ENCODE measurements at regions not wholly inside any gene's neighbourhood (a gene's known extent, or its start where the extent isn't known, plus 50 kb on each side); places are given as distances from the start of the nearest gene placed in this dataset.

GRCh38 chr10:43734716-43735115 lies 86.0 kb upstream of the ZNF32 start:
- Histone ChIP-seq H3K4me1 (ENCODE audit: insufficient read depth, low read length) (no peaks in the 10 kb centered on the region), H3K9me3 (ENCODE audit: control insufficient read depth, insufficient read depth, low read length) (no peaks in the 10 kb centered on the region), H3K9ac (ENCODE audit: low read depth, low read length) (no peak overlapping the region), H3K36me3 (ENCODE audit: insufficient read depth, low read length) (no peaks in the 10 kb centered on the region)

- H3K36me3 ChIP-seq (ENCODE audit: insufficient read depth, low read length), result no peaks in the 10 kb centered on the region
- no peaks in the 10 kb centered on the region for H3K4me1 ChIP-seq (ENCODE audit: insufficient read depth, low read length)
- no peaks in the 10 kb centered on the region; the same call in 1 of the 2 replicates for H3K9me3 ChIP-seq (ENCODE audit: control insufficient read depth, insufficient read depth, low read length)
- no peak overlapping the region for H3K9ac ChIP-seq (ENCODE audit: low read depth, low read length)
These were observed 82.8 kb upstream of the ZNF32 start for GRCh38 chr10:43731486-43731885.

- no peaks in the 10 kb centered on the region for H3K4me1 ChIP-seq (ENCODE audit: insufficient read depth, low read length)
These were observed 79.7 kb upstream of the ZNF32 start for GRCh38 chr10:43728425-43728824.

GRCh38 chr10:43727935-43728334 lies 79.3 kb upstream of the ZNF32 start:
- H3K9me3 ChIP-seq (ENCODE audit: control insufficient read depth, insufficient read depth, low read length), result no peaks in the 10 kb centered on the region; the same call in none of the 2 replicates
- H3K36me3 ChIP-seq (ENCODE audit: insufficient read depth, low read length), result no peaks in the 10 kb centered on the region
- no peak overlapping the region for H3K9ac ChIP-seq (ENCODE audit: low read depth, low read length)
- H3K4me1 ChIP-seq (ENCODE audit: insufficient read depth, low read length), result no peaks in the 10 kb centered on the region

More at GRCh38 chr10:43728425-43728824, 79.7 kb upstream of the ZNF32 start:
- no peaks in the 10 kb centered on the region for H3K36me3 ChIP-seq (ENCODE audit: insufficient read depth, low read length)
- no peaks in the 10 kb centered on the region; the same call in none of the 2 replicates for H3K9me3 ChIP-seq (ENCODE audit: control insufficient read depth, insufficient read depth, low read length)
- no peak overlapping the region for H3K9ac ChIP-seq (ENCODE audit: low read depth, low read length)

- H3K9me3 ChIP-seq (ENCODE audit: control insufficient read depth, insufficient read depth, low read length), result no peaks in the 10 kb centered on the region
- H3K36me3 ChIP-seq (ENCODE audit: insufficient read depth, low read length), result no peaks in the 10 kb centered on the region
- no peaks in the 10 kb centered on the region for H3K4me1 ChIP-seq (ENCODE audit: insufficient read depth, low read length)
- no peak overlapping the region for H3K9ac ChIP-seq (ENCODE audit: low read depth, low read length)
These were observed 66.7 kb upstream of the ZNF32 start for GRCh38 chr10:43715334-43715733.

GRCh38 chr10:43712821-43713584 lies 64.3 kb upstream of the ZNF32 start:
- Histone ChIP-seq H3K4me1 (ENCODE audit: insufficient read depth, low read length) (no peaks in the 10 kb centered on the region), H3K9ac (ENCODE audit: low read depth, low read length) (no peak overlapping the region), H3K9me3 (ENCODE audit: control insufficient read depth, insufficient read depth, low read length) (no peaks in the 10 kb centered on the region), H3K36me3 (ENCODE audit: insufficient read depth, low read length) (no peaks in the 10 kb centered on the region)

- no peaks in the 10 kb centered on the region for H3K4me1 ChIP-seq (ENCODE audit: insufficient read depth, low read length)
- no peaks in the 10 kb centered on the region for H3K9me3 ChIP-seq (ENCODE audit: control insufficient read depth, insufficient read depth, low read length)
- no peak overlapping the region for H3K9ac ChIP-seq (ENCODE audit: low read depth, low read length)
- no peaks in the 10 kb centered on the region for H3K36me3 ChIP-seq (ENCODE audit: insufficient read depth, low read length)
These were observed 62.2 kb upstream of the ZNF32 start for GRCh38 chr10:43710772-43711471.

- Histone ChIP-seq H3K36me3 (ENCODE audit: insufficient read depth, low read length) (no peaks in the 10 kb centered on the region), H3K9me3 (ENCODE audit: control insufficient read depth, insufficient read depth, low read length) (no peaks in the 10 kb centered on the region), H3K4me1 (ENCODE audit: insufficient read depth, low read length) (no peaks in the 10 kb centered on the region), H3K9ac (ENCODE audit: low read depth, low read length) (no peak overlapping the region)
These were observed 59.6 kb upstream of the ZNF32 start for GRCh38 chr10:43708262-43708661.

- Histone ChIP-seq H3K9ac (ENCODE audit: low read depth, low read length) (no peak overlapping the region), H3K9me3 (ENCODE audit: control insufficient read depth, insufficient read depth, low read length) (no peaks in the 10 kb centered on the region), H3K4me1 (ENCODE audit: insufficient read depth, low read length) (no peaks in the 10 kb centered on the region), H3K36me3 (ENCODE audit: insufficient read depth, low read length) (no peaks in the 10 kb centered on the region)
These were observed 59.1 kb upstream of the ZNF32 start for GRCh38 chr10:43707770-43708169.

- Histone ChIP-seq H3K9me3 (ENCODE audit: control insufficient read depth, insufficient read depth, low read length) (no peaks in the 10 kb centered on the region), H3K4me1 (ENCODE audit: insufficient read depth, low read length) (no peaks in the 10 kb centered on the region), H3K36me3 (ENCODE audit: insufficient read depth, low read length) (no peaks in the 10 kb centered on the region), H3K9ac (ENCODE audit: low read depth, low read length) (no peak overlapping the region)
These were observed 57.5 kb upstream of the ZNF32 start for GRCh38 chr10:43706166-43706565.

GRCh38 chr10:43703286-43703685 lies 54.6 kb upstream of the ZNF32 start:
- Histone ChIP-seq H3K9ac (ENCODE audit: low read depth, low read length) (no peak overlapping the region), H3K36me3 (ENCODE audit: insufficient read depth, low read length) (no peaks in the 10 kb centered on the region), H3K4me1 (ENCODE audit: insufficient read depth, low read length) (no peaks in the 10 kb centered on the region), H3K9me3 (ENCODE audit: control insufficient read depth, insufficient read depth, low read length) (no peaks in the 10 kb centered on the region)

- Histone ChIP-seq H3K4me1 (ENCODE audit: insufficient read depth, low read length) (no peaks in the 10 kb centered on the region), H3K36me3 (ENCODE audit: insufficient read depth, low read length) (no peaks in the 10 kb centered on the region), H3K9me3 (ENCODE audit: control insufficient read depth, insufficient read depth, low read length) (no peaks in the 10 kb centered on the region), H3K9ac (ENCODE audit: low read depth, low read length) (no peak overlapping the region)
These were observed 54.2 kb upstream of the ZNF32 start for GRCh38 chr10:43702936-43703281.

- H3K36me3 ChIP-seq (ENCODE audit: insufficient read depth, low read length), result no peaks in the 10 kb centered on the region
- no peak overlapping the region for H3K9ac ChIP-seq (ENCODE audit: low read depth, low read length)
- no peaks in the 10 kb centered on the region for H3K9me3 ChIP-seq (ENCODE audit: control insufficient read depth, insufficient read depth, low read length)
- H3K4me1 ChIP-seq (ENCODE audit: insufficient read depth, low read length), result no peaks in the 10 kb centered on the region
These were observed 53.7 kb upstream of the ZNF32 start for GRCh38 chr10:43702213-43702935.

GRCh38 chr10:43701295-43701694 lies 52.6 kb upstream of the ZNF32 start:
- H3K9ac ChIP-seq (ENCODE audit: low read depth, low read length), result no peak overlapping the region
- no peaks in the 10 kb centered on the region for H3K9me3 ChIP-seq (ENCODE audit: control insufficient read depth, insufficient read depth, low read length)
- no peaks in the 10 kb centered on the region for H3K36me3 ChIP-seq (ENCODE audit: insufficient read depth, low read length)
- no peaks in the 10 kb centered on the region for H3K4me1 ChIP-seq (ENCODE audit: insufficient read depth, low read length)

- Histone ChIP-seq H3K4me1 (ENCODE audit: insufficient read depth, low read length) (no peaks in the 10 kb centered on the region), H3K9me3 (ENCODE audit: control insufficient read depth, insufficient read depth, low read length) (no peaks in the 10 kb centered on the region), H3K9ac (ENCODE audit: low read depth, low read length) (no peak overlapping the region), H3K36me3 (ENCODE audit: insufficient read depth, low read length) (no peaks in the 10 kb centered on the region)
These were observed 51.6 kb upstream of the ZNF32 start for GRCh38 chr10:43700306-43700705.

Data from ES-I3 (cell line).